Spleen (tissue), 11 donors: ENCODE measurements at regions not wholly inside any gene's neighbourhood (a gene's known extent, or its start where the extent isn't known, plus 50 kb on each side); places are given as distances from the start of the nearest gene placed in this dataset.

ENCODE experiments used
- DNase-seq: peaks from one replicate; pipeline ENCODE4 v3.0.0-alpha.2; 2020
- H3K27ac ChIP-seq, 8 donors: fragments of 200-600 bp; sonication (generic) in 7 of 8; 1 replicate in 4 of 8; 2 replicates in 4 of 8; pipeline versions ENCODE4 v1.5.0 to v1.8.0; 2016 to 2021; ENCODE audit warnings: inconsistent platforms in 4 of 8, mild to moderate bottlenecking in 4 of 8, moderate library complexity in 1 of 8
- H3K27me3 ChIP-seq, 7 donors: fragments of 200-600 bp; sonication (generic) in 6 of 7; replicated peaks in 1 of 7; 1 replicate in 4 of 7; 2 replicates in 3 of 7; pipeline versions ENCODE4 v1.5.0 to v1.8.0; 2016 to 2021; ENCODE audit warnings: inconsistent platforms in 3 of 7, mild to moderate bottlenecking in 1 of 7
- H3K36me3 ChIP-seq, 6 donors: fragments of 200-600 bp; sonication (generic) in 5 of 6; 1 replicate in 4 of 6; 2 replicates in 2 of 6; pipeline versions ENCODE4 v1.5.0 to v1.8.0; 2016 to 2021; ENCODE audit warnings: inconsistent platforms in 2 of 6
- H3K4me1 ChIP-seq, 6 donors: fragments of 200-600 bp; sonication (generic) in 5 of 6; 1 replicate in 3 of 6; 2 replicates in 3 of 6; pipeline versions ENCODE4 v1.5.0 to v1.8.0; 2016 to 2021; ENCODE audit warnings: inconsistent platforms in 3 of 6
- H3K4me3 ChIP-seq, 8 donors: fragments of 200-600 bp; sonication (generic) in 7 of 8; 1 replicate in 4 of 8; 2 replicates in 4 of 8; pipeline versions ENCODE4 v1.5.0 to v1.8.0; 2016 to 2021; ENCODE audit warnings: inconsistent platforms in 4 of 8, mild to moderate bottlenecking in 4 of 8, moderate library complexity in 2 of 8
- H3K9me3 ChIP-seq, 8 donors: fragments of 200-600 bp; sonication (generic) in 7 of 8; 1 replicate in 4 of 8; 2 replicates in 4 of 8; pipeline versions ENCODE4 v1.5.0 to v1.8.0; 2016 to 2021; ENCODE audit warnings: inconsistent platforms in 4 of 8
- CTCF ChIP-seq, 11 experiments: fragments of 200-600 bp in 7 of 11; fragments of 450-650 bp in 4 of 11; sonication (generic) in 4 of 11; IDR thresholded peaks in 8 of 11; conservative IDR thresholded peaks in 3 of 11; 1 replicate in 7 of 11; 2 replicates in 4 of 11; pipeline versions ENCODE4 v1.4.0 to v1.8.0; 2016 to 2021; ENCODE audit warnings: antibody characterized with exemption in 11 of 11, inconsistent platforms in 4 of 11, mild to moderate bottlenecking in 1 of 11
- POLR2A ChIP-seq, 3 donors: fragments of 450-650 bp; IDR thresholded peaks; one replicate each; pipeline ENCODE4 v1.5.1; 2017; ENCODE audit warnings: antibody characterized with exemption in 3 of 3, mild to moderate bottlenecking in 1 of 3
- POLR2AphosphoS5 ChIP-seq, 3 donors: sonication (generic); formaldehyde crosslinking; IDR thresholded peaks; one replicate each; pipeline ENCODE4 v1.5.1; 2017; ENCODE audit warnings: antibody characterized with exemption in 3 of 3
- WGBS, 5 donors: extraction: QIAGEN DNeasy Blood & Tissue Kit in 3 of 5; methylation state at CpG; one replicate each; pipeline versions ENCODE4 v1.1.5 to v1.1.7; 2013 to 2018; 5-methylcytosine and 5-hydroxymethylcytosine counted together
- intact Hi-C: fragments of 100-400 bp; cut with DNase I; formaldehyde crosslinking; loops from one replicate; pipeline ENCODE4 v1.15.0; 2023; ENCODE audit warnings: low total_unique reads
- donor health status: healthy with polysubstance abuse.
- donor health status: DM: no; HTN: no; CAD: no; lungs with moderate emphysema.
- donor health status: DM: no; HTN: no; CAD: no.
- donor health status: Bipolar disorder and iron deficiency.
- donor health status: healthy.
- donor health status: DM: no; HTN: no; CAD: no.
- donor health status: DM: yes; HTN: yes; CAD: no.

GRCh38 chr14:84657911-84658310 lies 872.0 kb upstream of the FLRT2 start:
- Histone ChIP-seq H3K4me3 (no peak overlapping the region), H3K27ac (no peak overlapping the region), H3K36me3 (no peaks in the 10 kb centered on the region), H3K9me3 (peaks cover 0 to 47% (median 16%) of the 10 kb centered on the region in 8 donors), H3K27me3 (no peaks in the 10 kb centered on the region), H3K4me1 (no peaks in the 10 kb centered on the region)
- no peak for TF ChIP-seq POLR2AphosphoS5 (IDR thresholded peaks at IDR 0.05)
- TF ChIP-seq POLR2A (IDR thresholded peaks at IDR 0.05) = no peak
- no peak for TF ChIP-seq CTCF (IDR thresholded peaks at IDR 0.05 in 8 of 11, conservative IDR thresholded peaks at IDR 0.05 in 3 of 11)
- 61 to 73% (median 64%) methylated on average over 1 of the region's 1 CpG for WGBS, 5 donors
- DNase-seq = no peak
- intact Hi-C loops = no loop called here

GRCh38 chr14:84670796-84671195 lies 859.1 kb upstream of the FLRT2 start:
- H3K27ac ChIP-seq = no peak overlapping the region
- H3K9me3 ChIP-seq = peaks cover 0 to 21% (median 4%) of the 10 kb centered on the region in 8 donors
- DNase-seq = no peak
- no peaks in the 10 kb centered on the region for H3K27me3 ChIP-seq
- H3K36me3 ChIP-seq = no peaks in the 10 kb centered on the region
- no peak overlapping the region for H3K4me3 ChIP-seq
- no peaks in the 10 kb centered on the region for H3K4me1 ChIP-seq
- intact Hi-C loops = no loop called here
- TF ChIP-seq POLR2AphosphoS5 (IDR thresholded peaks at IDR 0.05) (no peak), POLR2A (IDR thresholded peaks at IDR 0.05) (no peak), CTCF (IDR thresholded peaks at IDR 0.05 in 8 of 11, conservative IDR thresholded peaks at IDR 0.05 in 3 of 11) (no peak)

- Histone ChIP-seq H3K27me3 (no peaks in the 10 kb centered on the region), H3K4me3 (no peak overlapping the region), H3K36me3 (no peaks in the 10 kb centered on the region), H3K27ac (no peak overlapping the region), H3K4me1 (no peaks in the 10 kb centered on the region), H3K9me3 (peaks cover 0 to 16% (median 3%) of the 10 kb centered on the region in 8 donors)
- 50 to 88% (median 83%) methylated on average over 3 of the region's 3 CpGs for WGBS, 5 donors
- DNase-seq = no peak
- TF ChIP-seq CTCF (IDR thresholded peaks at IDR 0.05 in 8 of 11, conservative IDR thresholded peaks at IDR 0.05 in 3 of 11) (no peak), POLR2A (IDR thresholded peaks at IDR 0.05) (no peak), POLR2AphosphoS5 (IDR thresholded peaks at IDR 0.05) (no peak)
- intact Hi-C loops = no loop called here
These were observed 858.2 kb upstream of the FLRT2 start for GRCh38 chr14:84671776-84672175.

GRCh38 chr14:84674636-84675035 lies 855.3 kb upstream of the FLRT2 start:
- intact Hi-C loops = no loop called here
- H3K4me3 ChIP-seq = no peak overlapping the region
- no peak overlapping the region for H3K27ac ChIP-seq
- TF ChIP-seq POLR2AphosphoS5 (IDR thresholded peaks at IDR 0.05) (no peak), POLR2A (IDR thresholded peaks at IDR 0.05) (no peak), CTCF (IDR thresholded peaks at IDR 0.05 in 8 of 11, conservative IDR thresholded peaks at IDR 0.05 in 3 of 11) (no peak)
- H3K4me1 ChIP-seq = no peaks in the 10 kb centered on the region
- no peak for DNase-seq
- no peaks in the 10 kb centered on the region for H3K27me3 ChIP-seq
- no peaks in the 10 kb centered on the region for H3K9me3 ChIP-seq
- H3K36me3 ChIP-seq = no peaks in the 10 kb centered on the region
- WGBS, 5 donors = 83 to 98% (median 93%) methylated on average over 1 of the region's 1 CpG
